ENCODE measurements at regions not wholly inside any gene's neighbourhood (a gene's known extent, or its start where the extent isn't known, plus 50 kb on each side); places are given as distances from the start of the nearest gene placed in this dataset.

- TF ChIP-seq CTCF (IDR thresholded peaks at IDR 0.05), result no peak
- no peak for TF ChIP-seq ZFX (IDR thresholded peaks at IDR 0.05; ENCODE audit: borderline replicate concordance)
Observed at GRCh38 chr2:67923696-67924095, 139.1 kb downstream of the C1D start.

All from 22Rv1 (cell line).